Testis (tissue), 2 donors: ENCODE measurements at regions not wholly inside any gene's neighbourhood (a gene's known extent, or its start where the extent isn't known, plus 50 kb on each side); places are given as distances from the start of the nearest gene placed in this dataset.
"Not testable (repeated sequence)": the region's sequence is repeated elsewhere in the genome, so short reads cannot be mapped to it uniquely, and the experiment has no call there.

Source experiments
- POLR2A ChIP-seq: fragments of 450-650 bp; IDR thresholded peaks from one replicate; pipeline ENCODE4 v1.6.1; 2017; ENCODE audit warnings: antibody characterized with exemption, mild to moderate bottlenecking, moderate library complexity
- TF ChIP-seq, protein P1 (sequence below), 3 experiments: fragments of 450-650 bp in 2 of 3; fragments of 200-600 bp in 1 of 3; sonication (generic) in 1 of 3; IDR thresholded peaks; one replicate each; pipeline ENCODE4 v1.5.1; 2016 to 2019; ENCODE audit warnings: antibody characterized with exemption in 3 of 3, mild to moderate bottlenecking in 2 of 3, moderate library complexity in 1 of 3

DNA sequence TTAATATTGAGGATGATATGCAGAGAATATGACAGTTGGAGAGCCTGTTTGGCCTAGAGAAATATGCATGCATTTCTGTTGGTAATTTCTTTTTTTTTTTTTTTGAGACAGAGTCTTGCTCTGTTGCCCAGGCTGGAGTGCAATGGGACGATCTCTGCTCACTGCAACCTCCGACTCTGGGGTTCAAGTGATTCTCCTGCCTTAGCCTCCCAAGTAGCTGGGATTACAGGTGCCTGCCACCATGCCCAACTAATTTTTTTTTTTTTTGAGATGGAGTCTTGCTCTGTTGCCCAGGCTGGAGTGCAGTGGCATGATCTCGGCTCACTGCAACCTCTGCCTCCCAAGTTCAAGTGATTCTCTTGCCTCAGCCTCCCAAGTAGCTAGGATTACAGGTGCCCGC, 108.3 kb downstream of the SLC25A47 start:
- TF ChIP-seq, protein P1, sequence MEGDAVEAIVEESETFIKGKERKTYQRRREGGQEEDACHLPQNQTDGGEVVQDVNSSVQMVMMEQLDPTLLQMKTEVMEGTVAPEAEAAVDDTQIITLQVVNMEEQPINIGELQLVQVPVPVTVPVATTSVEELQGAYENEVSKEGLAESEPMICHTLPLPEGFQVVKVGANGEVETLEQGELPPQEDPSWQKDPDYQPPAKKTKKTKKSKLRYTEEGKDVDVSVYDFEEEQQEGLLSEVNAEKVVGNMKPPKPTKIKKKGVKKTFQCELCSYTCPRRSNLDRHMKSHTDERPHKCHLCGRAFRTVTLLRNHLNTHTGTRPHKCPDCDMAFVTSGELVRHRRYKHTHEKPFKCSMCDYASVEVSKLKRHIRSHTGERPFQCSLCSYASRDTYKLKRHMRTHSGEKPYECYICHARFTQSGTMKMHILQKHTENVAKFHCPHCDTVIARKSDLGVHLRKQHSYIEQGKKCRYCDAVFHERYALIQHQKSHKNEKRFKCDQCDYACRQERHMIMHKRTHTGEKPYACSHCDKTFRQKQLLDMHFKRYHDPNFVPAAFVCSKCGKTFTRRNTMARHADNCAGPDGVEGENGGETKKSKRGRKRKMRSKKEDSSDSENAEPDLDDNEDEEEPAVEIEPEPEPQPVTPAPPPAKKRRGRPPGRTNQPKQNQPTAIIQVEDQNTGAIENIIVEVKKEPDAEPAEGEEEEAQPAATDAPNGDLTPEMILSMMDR (IDR thresholded peaks at IDR 0.05): not testable (repeated sequence)
- not testable (repeated sequence) for TF ChIP-seq POLR2A
